Breast epithelium (tissue), 4 donors: ENCODE measurements at regions not wholly inside any gene's neighbourhood (a gene's known extent, or its start where the extent isn't known, plus 50 kb on each side); places are given as distances from the start of the nearest gene placed in this dataset.

ENCODE experiments used
- DNase-seq, 2 donors: peaks; one replicate each; pipeline ENCODE4 v3.0.0-alpha.2; 2019; ENCODE audit warnings: low spot score in 2 of 2
- H3K27ac ChIP-seq, 2 donors: fragments of 200-600 bp; sonication (generic) in 1 of 2; one replicate each; pipeline ENCODE4 v1.5.1; 2016 to 2019; ENCODE audit warnings: mild to moderate bottlenecking in 1 of 2
- H3K27me3 ChIP-seq, 2 donors: fragments of 200-600 bp; sonication (generic) in 1 of 2; one replicate each; pipeline versions ENCODE4 v1.5.1 to v1.6.0; 2017 to 2019; ENCODE audit warnings: control low read depth in 1 of 2, mild to moderate bottlenecking in 1 of 2
- H3K36me3 ChIP-seq: fragments of 200-600 bp; one replicate; pipeline ENCODE4 v1.5.1; 2019
- H3K4me1 ChIP-seq, 2 donors: fragments of 200-600 bp; sonication (generic); one replicate each; pipeline ENCODE4 v1.5.1; 2016 to 2019; ENCODE audit warnings: control low read depth in 1 of 2
- H3K4me3 ChIP-seq, 3 donors: fragments of 200-600 bp; sonication (generic); 1 replicate in 2 of 3; 2 replicates in 1 of 3; pipeline ENCODE4 v1.5.1; 2016 to 2019; ENCODE audit warnings: mild to moderate bottlenecking in 3 of 3, moderate library complexity in 2 of 3
- H3K9me3 ChIP-seq, 2 donors: fragments of 200-600 bp; sonication (generic) in 1 of 2; one replicate each; pipeline ENCODE4 v1.5.1; 2016 to 2019; ENCODE audit warnings: control low read depth in 1 of 2
- CTCF ChIP-seq, 3 donors: fragments of 450-650 bp; IDR thresholded peaks; one replicate each; pipeline ENCODE4 v1.5.1; 2016 to 2017; ENCODE audit warnings: antibody characterized with exemption in 3 of 3, mild to moderate bottlenecking in 3 of 3, moderate library complexity in 3 of 3
- POLR2A ChIP-seq: fragments of 450-650 bp; IDR thresholded peaks from one replicate; pipeline ENCODE4 v1.6.1; 2016; ENCODE audit warnings: antibody characterized with exemption, mild to moderate bottlenecking, moderate library complexity
- POLR2AphosphoS5 ChIP-seq, 3 donors: sonication (generic); formaldehyde crosslinking; IDR thresholded peaks; one replicate each; pipeline ENCODE4 v1.6.1; 2017; ENCODE audit warnings: antibody characterized with exemption in 3 of 3
- intact Hi-C: fragments of 100-400 bp; cut with DNase I; formaldehyde crosslinking; loops from one replicate; pipeline ENCODE4 v1.15.1; 2023; ENCODE audit warnings: low total_unique reads

GRCh38 chr1:232754930-232755329, 50.3 kb upstream of the MAP10 start:
- no peak for TF ChIP-seq POLR2A
- TF ChIP-seq CTCF (IDR thresholded peaks at IDR 0.05) = no peak
- TF ChIP-seq POLR2AphosphoS5 (IDR thresholded peaks at IDR 0.05) = no peak
- Histone ChIP-seq H3K4me1 (no peaks in the 10 kb centered on the region), H3K4me3 (no peak overlapping the region), H3K27me3 (no peaks in the 10 kb centered on the region), H3K27ac (no peak overlapping the region), H3K36me3 (no peaks in the 10 kb centered on the region), H3K9me3 (peaks cover 0 to under 1% of the 10 kb centered on the region in 2 donors)
- intact Hi-C loops = loop anchor here (5.0 kb wide), 1 partner anchor 1152 kb away; no protein-coding TSS in a partner anchor
- no peak for DNase-seq
